Mammary epithelial cell (primary cell): ENCODE measurements at regions not wholly inside any gene's neighbourhood (a gene's known extent, or its start where the extent isn't known, plus 50 kb on each side); places are given as distances from the start of the nearest gene placed in this dataset.

Experiments
- CTCF ChIP-seq, 2 donors: IDR thresholded peaks in 1 of 2; conservative IDR thresholded peaks in 1 of 2; 2 replicates each; pipeline ENCODE4 v1.5.1; 2011 to 2012; ENCODE audit warnings: inconsistent platforms in 2 of 2, low read length in 2 of 2, mild to moderate bottlenecking in 2 of 2, control low read depth in 1 of 2, low read depth in 1 of 2; ENCODE audit not compliant: insufficient read depth in 1 of 2; ENCODE audit errors: extremely low read depth in 1 of 2
- EZH2 ChIP-seq: IDR thresholded peaks from 2 replicates; pipeline ENCODE4 v1.6.1; 2012; ENCODE audit warnings: low read length, inconsistent platforms, borderline replicate concordance

GRCh38 chr11:38014405-38014804 is 1416.4 kb upstream of the RAG2 start:
- TF ChIP-seq CTCF (conservative IDR thresholded peaks at IDR 0.05 in 1 of 2, IDR thresholded peaks at IDR 0.05 in 1 of 2; ENCODE audit: extremely low read depth in 1 of 2, insufficient read depth in 1 of 2, low read depth in 1 of 2, low read length in 2 of 2) (no peak), EZH2 (no peak)
